B cell (primary cell): ENCODE measurements at regions not wholly inside any gene's neighbourhood (a gene's known extent, or its start where the extent isn't known, plus 50 kb on each side); places are given as distances from the start of the nearest gene placed in this dataset.

ENCODE experiments used
- ATAC-seq: fragments of 200-7000 bp; cut with Tn5 transposase; one replicate; pipeline ENCODE4 v1.10.0; 2021; ENCODE audit warnings: low read depth, mild to moderate bottlenecking, moderate number of reproducible peaks, moderate library complexity
- CTCF ChIA-PET: fragments of 350-600 bp; sonication (Branson Sonifier 250); formaldehyde crosslinking; loops from one replicate; lab custom pipeline; 2021; ENCODE audit warnings: antibody characterized with exemption, inconsistent platforms; lab: Charles Lee
- POLR2A ChIA-PET: fragments of 350-600 bp; sonication (Branson Sonifier 250); formaldehyde crosslinking; loops from one replicate; lab custom pipeline; 2021; ENCODE audit warnings: antibody characterized with exemption; lab: Charles Lee
- DNase-seq: peaks from one replicate; pipeline ENCODE4 v3.0.0; 2013
- H2AFZ ChIP-seq: 2 replicates; pipeline ENCODE4 v1.6.1; 2012; ENCODE audit warnings: mild to moderate bottlenecking, low read depth, low read length; ENCODE audit not compliant: insufficient read depth, poor library complexity, severe bottlenecking
- H3K27ac ChIP-seq, 2 donors: 1 replicate in 1 of 2; 2 replicates in 1 of 2; pipeline ENCODE4 v1.5.1; 2012 to 2013; ENCODE audit warnings: low read length in 2 of 2, mild to moderate bottlenecking in 2 of 2, moderate library complexity in 1 of 2
- H3K27me3 ChIP-seq, 4 experiments: fragments of 200-600 bp in 1 of 4; sonication (generic) in 1 of 4; replicated peaks in 1 of 4; 1 replicate in 2 of 4; 2 replicates in 2 of 4; pipeline versions ENCODE4 v1.6.1 to v1.7.0; 2013 to 2016; ENCODE audit warnings: low read length in 3 of 4, mild to moderate bottlenecking in 2 of 4, mixed read lengths in 1 of 4, moderate library complexity in 1 of 4; ENCODE audit not compliant: insufficient read depth in 4 of 4, control insufficient read depth in 3 of 4; ENCODE audit errors: control extremely low read depth in 1 of 4
- H3K36me3 ChIP-seq, 2 experiments: replicated peaks in 1 of 2; 1 replicate in 1 of 2; 2 replicates in 1 of 2; pipeline versions ENCODE4 v1.6.1 to v1.7.1; 2013; ENCODE audit warnings: low read length in 1 of 2; ENCODE audit not compliant: insufficient read depth in 2 of 2, control insufficient read depth in 1 of 2; ENCODE audit errors: control extremely low read depth in 1 of 2, extremely low read depth in 1 of 2
- H3K4me1 ChIP-seq, 2 donors: fragments of 200-600 bp in 1 of 2; sonication (generic) in 1 of 2; 1 replicate in 1 of 2; 2 replicates in 1 of 2; pipeline versions ENCODE4 v1.5.1 to v1.6.1; 2013 to 2017; ENCODE audit warnings: low read length in 2 of 2; ENCODE audit not compliant: control insufficient read depth in 2 of 2, insufficient read depth in 2 of 2
- H3K4me2 ChIP-seq: replicated peaks from 2 replicates; pipeline ENCODE3; 2012; ENCODE audit warnings: mild to moderate bottlenecking, low read depth, low read length; ENCODE audit not compliant: poor library complexity, severe bottlenecking
- H3K4me3 ChIP-seq, 5 experiments: fragments of 200-600 bp in 1 of 5; sonication (generic) in 1 of 5; 1 replicate in 3 of 5; 2 replicates in 2 of 5; pipeline versions ENCODE4 v1.5.1 to v1.7.0; 2011 to 2016; ENCODE audit warnings: low read length in 4 of 5, mild to moderate bottlenecking in 4 of 5, low read depth in 2 of 5, control low read depth in 1 of 5, moderate library complexity in 1 of 5; ENCODE audit not compliant: insufficient read depth in 1 of 5; ENCODE audit errors: control extremely low read depth in 1 of 5, extremely low read depth in 1 of 5
- H3K79me2 ChIP-seq: fragments of 200-600 bp; sonication (generic); one replicate; pipeline ENCODE4 v1.6.0; 2016; ENCODE audit warnings: low read length; ENCODE audit not compliant: control insufficient read depth, insufficient read depth
- H3K9ac ChIP-seq: fragments of 200-600 bp; sonication (generic); 2 replicates; pipeline ENCODE4 v1.6.1; 2017; ENCODE audit warnings: mild to moderate bottlenecking, low read length, moderate library complexity
- H3K9me3 ChIP-seq, 3 donors: one replicate each; pipeline versions ENCODE4 v1.6.1 to v1.7.1; 2013; ENCODE audit warnings: low read length in 2 of 3; ENCODE audit not compliant: control insufficient read depth in 2 of 3, insufficient read depth in 1 of 3; ENCODE audit errors: control extremely low read depth in 1 of 3
- H4K20me1 ChIP-seq: 2 replicates; pipeline ENCODE4 v1.6.0; 2012; ENCODE audit warnings: mild to moderate bottlenecking, low read length; ENCODE audit not compliant: insufficient read depth, control insufficient read depth, poor library complexity, severe bottlenecking
- H3K27ac Mint-ChIP-seq: one replicate; pipeline ENCODE4 v1.8.0; 2021; ENCODE audit warnings: mixed read lengths
- H3K27me3 Mint-ChIP-seq: one replicate; pipeline ENCODE4 v1.8.0; 2021; ENCODE audit warnings: mixed read lengths
- H3K4me1 Mint-ChIP-seq: one replicate; pipeline ENCODE4 v1.8.0; 2021; ENCODE audit warnings: mixed read lengths
- H3K4me3 Mint-ChIP-seq: one replicate; pipeline ENCODE4 v1.8.0; 2021; ENCODE audit warnings: mixed read lengths
- H3K9me3 Mint-ChIP-seq: one replicate; pipeline ENCODE4 v1.8.0; 2022; ENCODE audit warnings: mixed read lengths; ENCODE audit not compliant: insufficient read depth
- EZH2 ChIP-seq: IDR thresholded peaks from 2 replicates; pipeline ENCODE4 v1.6.1; 2012; ENCODE audit warnings: borderline replicate concordance, low read depth, mild to moderate bottlenecking, moderate library complexity, low read length; ENCODE audit not compliant: insufficient read depth, poor library complexity, severe bottlenecking
- WGBS: methylation state at CpG from one replicate; pipeline ENCODE4 v1.1.5; 2013; ENCODE audit warnings: missing lambda C conversion rate; ENCODE audit not compliant: insufficient coverage; 5-methylcytosine and 5-hydroxymethylcytosine counted together
- intact Hi-C: fragments of 100-400 bp; cut with micrococcal nuclease; formaldehyde crosslinking; loops from one replicate; pipeline ENCODE4 v1.10.0; 2022
- TF ChIP-seq, protein P1 (sequence below): fragments of 200-600 bp; IDR thresholded peaks from one replicate; pipeline ENCODE4 v1.8.0; 2022; ENCODE audit warnings: antibody characterized with exemption, mild to moderate bottlenecking

DNA sequence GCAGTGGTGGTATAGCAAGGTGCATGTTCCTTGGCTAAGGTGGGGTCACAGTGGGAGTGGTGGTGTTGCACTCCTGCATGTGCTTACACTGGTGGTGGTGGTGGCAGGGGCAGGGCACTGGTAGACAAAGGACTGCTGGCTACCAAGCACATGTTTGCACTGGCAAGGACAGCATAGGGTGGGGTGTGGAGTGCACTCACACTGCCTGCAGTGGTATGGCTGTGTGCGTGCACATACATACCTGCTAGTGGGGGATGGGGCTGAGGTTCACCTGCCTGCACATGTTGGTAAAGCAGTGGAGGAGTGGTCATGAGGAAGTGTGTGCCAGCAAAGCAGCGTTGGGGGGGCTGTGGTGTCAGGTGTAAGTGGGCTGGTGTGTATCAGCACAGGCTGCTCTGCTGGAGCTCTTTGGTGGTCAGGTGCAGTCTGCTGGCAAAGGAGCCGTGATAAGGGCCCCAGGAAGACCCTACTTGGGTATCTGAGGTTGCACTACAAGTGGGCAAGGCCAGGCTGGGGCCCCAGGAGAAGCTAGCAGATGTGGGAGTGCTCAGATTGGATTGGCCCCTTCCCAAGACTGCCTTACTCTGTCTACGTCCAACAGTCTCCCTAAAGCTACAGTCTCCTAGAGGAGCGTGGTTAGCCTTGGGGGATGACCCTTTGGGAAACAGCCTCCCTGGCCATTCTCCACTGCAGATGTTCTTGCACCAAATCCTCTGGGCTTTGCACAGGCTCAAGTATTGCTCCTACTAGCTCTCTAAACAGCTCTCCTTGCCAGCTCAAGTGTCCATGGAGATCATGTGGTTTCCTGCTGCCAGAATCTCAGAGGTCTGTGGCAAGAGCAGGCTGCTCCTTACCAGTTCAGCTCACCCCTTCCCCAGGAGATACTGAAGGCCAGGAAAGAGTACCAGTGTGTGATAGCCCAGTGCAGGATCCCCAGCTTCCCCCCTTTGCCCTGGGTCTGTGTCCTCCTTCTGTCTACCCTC lies 486.3 kb upstream of the PABPC4L start:
- DNase-seq, result no peak
- Histone ChIP-seq H3K4me1 (no peaks in the 10 kb centered on the region), H3K27me3 (no peaks in the 10 kb centered on the region), H3K79me2 (no peaks in the 10 kb centered on the region), H3K9me3 (peaks cover 0 to 7% (median 1%) of the 10 kb centered on the region in 3 donors), H3K4me2 (no peak overlapping the region), H4K20me1 (no peaks in the 10 kb centered on the region), H3K36me3 (no peaks in the 10 kb centered on the region), H2AFZ (no peak overlapping the region), H3K9ac (no peak overlapping the region), H3K4me3 (no peak overlapping the region), H3K27ac (no peak overlapping the region)
- no peak for ATAC-seq
- intact Hi-C loops, result no loop called here
- H3K9me3 Mint-ChIP-seq, result peaks cover 8% of the 10 kb centered on the region
- 79% methylated on average over 5 of the region's 5 CpGs for WGBS
- no peaks in the 10 kb centered on the region for H3K4me1 Mint-ChIP-seq
- TF ChIP-seq EZH2, result no peak
- TF ChIP-seq, protein P1, sequence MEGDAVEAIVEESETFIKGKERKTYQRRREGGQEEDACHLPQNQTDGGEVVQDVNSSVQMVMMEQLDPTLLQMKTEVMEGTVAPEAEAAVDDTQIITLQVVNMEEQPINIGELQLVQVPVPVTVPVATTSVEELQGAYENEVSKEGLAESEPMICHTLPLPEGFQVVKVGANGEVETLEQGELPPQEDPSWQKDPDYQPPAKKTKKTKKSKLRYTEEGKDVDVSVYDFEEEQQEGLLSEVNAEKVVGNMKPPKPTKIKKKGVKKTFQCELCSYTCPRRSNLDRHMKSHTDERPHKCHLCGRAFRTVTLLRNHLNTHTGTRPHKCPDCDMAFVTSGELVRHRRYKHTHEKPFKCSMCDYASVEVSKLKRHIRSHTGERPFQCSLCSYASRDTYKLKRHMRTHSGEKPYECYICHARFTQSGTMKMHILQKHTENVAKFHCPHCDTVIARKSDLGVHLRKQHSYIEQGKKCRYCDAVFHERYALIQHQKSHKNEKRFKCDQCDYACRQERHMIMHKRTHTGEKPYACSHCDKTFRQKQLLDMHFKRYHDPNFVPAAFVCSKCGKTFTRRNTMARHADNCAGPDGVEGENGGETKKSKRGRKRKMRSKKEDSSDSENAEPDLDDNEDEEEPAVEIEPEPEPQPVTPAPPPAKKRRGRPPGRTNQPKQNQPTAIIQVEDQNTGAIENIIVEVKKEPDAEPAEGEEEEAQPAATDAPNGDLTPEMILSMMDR, result no peak
- no peak overlapping the region for H3K4me3 Mint-ChIP-seq
- CTCF ChIA-PET, result no interaction called here
- no peak overlapping the region for H3K27ac Mint-ChIP-seq
- POLR2A ChIA-PET, result no interaction called here
- H3K27me3 Mint-ChIP-seq, result no peaks in the 10 kb centered on the region

DNA sequence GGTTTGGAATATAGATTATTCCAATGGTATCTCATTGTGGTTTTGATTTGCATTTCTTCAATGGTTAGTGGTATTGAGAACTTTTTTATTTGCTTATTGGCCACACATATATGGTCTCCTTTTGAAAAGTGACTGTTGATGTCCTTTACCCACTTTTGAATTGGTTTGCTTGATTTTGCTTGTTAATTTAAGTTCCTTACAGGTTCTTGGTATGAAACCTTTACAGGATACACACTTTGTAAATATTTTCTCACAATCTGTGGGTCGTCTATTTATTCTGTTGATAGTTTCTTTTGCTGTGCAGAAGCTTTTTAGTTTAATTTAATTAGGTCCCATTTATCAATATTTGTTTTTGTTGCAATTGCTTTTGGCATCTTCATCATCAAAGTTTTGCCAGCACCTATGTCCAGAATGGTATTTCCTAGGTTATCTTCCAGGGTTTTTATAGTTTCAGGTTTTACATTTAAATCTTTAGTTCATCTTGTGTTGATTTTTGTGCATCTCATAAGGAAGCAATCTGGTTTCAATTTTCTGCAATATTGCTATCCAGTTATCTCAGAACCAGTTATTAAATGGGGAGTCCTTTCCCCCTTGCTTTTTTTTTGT lies 475.7 kb upstream of the PABPC4L start:
- Mint-ChIP-seq H3K27me3 (no peaks in the 10 kb centered on the region), H3K4me1 (no peaks in the 10 kb centered on the region), H3K27ac (no peak overlapping the region), H3K9me3 (no peaks in the 10 kb centered on the region), H3K4me3 (no peak overlapping the region)
- H3K4me3 ChIP-seq, result no peak overlapping the region
- CTCF ChIA-PET, result no interaction called here
- H3K27me3 ChIP-seq, result no peaks in the 10 kb centered on the region
- no peak overlapping the region for H3K27ac ChIP-seq
- H4K20me1 ChIP-seq, result no peaks in the 10 kb centered on the region
- intact Hi-C loops, result no loop called here
- no peaks in the 10 kb centered on the region for H3K4me1 ChIP-seq
- H3K79me2 ChIP-seq, result no peaks in the 10 kb centered on the region
- no CpG with 5 or more reads among the region's 1 CpG for WGBS
- H3K36me3 ChIP-seq, result no peaks in the 10 kb centered on the region
- no peaks in the 10 kb centered on the region for H3K9me3 ChIP-seq
- DNase-seq, result no peak
- POLR2A ChIA-PET, result no interaction called here
- no peak for ATAC-seq
- no peak overlapping the region for H3K4me2 ChIP-seq
- no peak overlapping the region for H3K9ac ChIP-seq
- no peak for TF ChIP-seq EZH2
- TF ChIP-seq, protein P1, result no peak
- H2AFZ ChIP-seq, result no peak overlapping the region
